ENCODE measurements at regions not wholly inside any gene's neighbourhood (a gene's known extent, or its start where the extent isn't known, plus 50 kb on each side); places are given as distances from the start of the nearest gene placed in this dataset.

DNA sequence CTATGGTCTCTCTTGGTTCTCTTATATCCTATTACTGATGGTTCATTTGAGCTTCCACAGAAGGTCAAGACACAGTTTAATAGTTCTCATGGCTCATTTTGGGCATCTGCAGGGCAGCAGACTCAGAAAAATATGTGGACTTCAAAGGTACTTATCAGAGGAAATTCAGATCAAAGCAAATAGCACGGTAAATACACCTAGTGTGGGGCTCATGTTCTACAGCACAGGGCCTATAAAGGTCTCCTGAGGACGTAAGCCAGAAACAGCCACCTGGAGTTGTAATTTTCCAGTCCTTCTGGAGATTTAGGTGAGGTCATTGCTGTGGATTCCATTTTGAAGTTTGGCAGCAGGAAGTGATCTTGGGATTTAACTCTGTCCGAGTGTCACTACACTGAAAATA is 134.5 kb upstream of the SGO1 start (continued):
- TF ChIP-seq ZNF707 (tag by site-specific recombination; IDR thresholded peaks at IDR 0.05) = no peak
- TF ChIP-seq, protein P1, sequence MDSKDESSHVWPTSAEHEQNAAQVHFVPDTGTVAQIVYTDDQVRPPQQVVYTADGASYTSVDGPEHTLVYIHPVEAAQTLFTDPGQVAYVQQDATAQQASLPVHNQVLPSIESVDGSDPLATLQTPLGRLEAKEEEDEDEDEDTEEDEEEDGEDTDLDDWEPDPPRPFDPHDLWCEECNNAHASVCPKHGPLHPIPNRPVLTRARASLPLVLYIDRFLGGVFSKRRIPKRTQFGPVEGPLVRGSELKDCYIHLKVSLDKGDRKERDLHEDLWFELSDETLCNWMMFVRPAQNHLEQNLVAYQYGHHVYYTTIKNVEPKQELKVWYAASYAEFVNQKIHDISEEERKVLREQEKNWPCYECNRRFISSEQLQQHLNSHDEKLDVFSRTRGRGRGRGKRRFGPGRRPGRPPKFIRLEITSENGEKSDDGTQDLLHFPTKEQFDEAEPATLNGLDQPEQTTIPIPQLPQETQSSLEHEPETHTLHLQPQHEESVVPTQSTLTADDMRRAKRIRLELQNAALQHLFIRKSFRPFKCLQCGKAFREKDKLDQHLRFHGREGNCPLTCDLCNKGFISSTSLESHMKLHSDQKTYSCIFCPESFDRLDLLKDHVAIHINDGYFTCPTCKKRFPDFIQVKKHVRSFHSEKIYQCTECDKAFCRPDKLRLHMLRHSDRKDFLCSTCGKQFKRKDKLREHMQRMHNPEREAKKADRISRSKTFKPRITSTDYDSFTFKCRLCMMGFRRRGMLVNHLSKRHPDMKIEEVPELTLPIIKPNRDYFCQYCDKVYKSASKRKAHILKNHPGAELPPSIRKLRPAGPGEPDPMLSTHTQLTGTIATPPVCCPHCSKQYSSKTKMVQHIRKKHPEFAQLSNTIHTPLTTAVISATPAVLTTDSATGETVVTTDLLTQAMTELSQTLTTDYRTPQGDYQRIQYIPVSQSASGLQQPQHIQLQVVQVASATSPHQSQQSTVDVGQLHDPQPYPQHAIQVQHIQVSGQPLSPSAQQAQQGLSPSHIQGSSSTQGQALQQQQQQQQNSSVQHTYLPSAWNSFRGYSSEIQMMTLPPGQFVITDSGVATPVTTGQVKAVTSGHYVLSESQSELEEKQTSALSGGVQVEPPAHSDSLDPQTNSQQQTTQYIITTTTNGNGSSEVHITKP (tag by site-specific recombination; IDR thresholded peaks at IDR 0.05) = no peak

DNA sequence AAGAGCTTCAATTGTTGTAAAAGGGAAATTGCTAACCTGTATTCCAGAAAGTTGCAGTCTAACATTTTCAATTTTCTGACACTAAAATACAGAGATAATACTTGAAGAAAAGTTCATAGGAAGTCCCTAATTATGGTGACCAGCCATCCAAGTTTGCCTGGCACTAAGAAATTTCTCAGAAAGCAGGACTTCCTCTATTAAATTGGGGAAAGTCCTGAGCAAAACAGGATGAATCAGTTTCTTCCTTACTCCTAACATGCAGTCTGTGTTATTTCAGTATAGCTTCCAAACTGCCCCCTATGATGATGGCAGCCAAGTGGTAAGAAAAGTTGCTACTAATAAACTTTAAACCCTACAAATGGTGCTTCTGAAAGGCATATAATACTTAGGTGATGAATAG is 133.5 kb upstream of the SGO1 start:
- Histone ChIP-seq H3K9me3 (ENCODE audit: control insufficient read depth, insufficient read depth, low read depth, low read length) (no peaks in the 10 kb centered on the region), H3K27ac (ENCODE audit: extremely low read depth, low read depth, low read length) (no peak overlapping the region), H3K36me3 (ENCODE audit: control insufficient read depth in 2 of 2, insufficient read depth in 1 of 2, low read length in 2 of 2) (no peaks in the 10 kb centered on the region), H3K4me1 (ENCODE audit: control insufficient read depth, insufficient read depth, low read length) (no peaks in the 10 kb centered on the region), H3K4me3 (ENCODE audit: low read depth, low read length) (no peak overlapping the region)
- POLR2A ChIA-PET = no interaction called here
- CTCF ChIA-PET = no interaction called here
- TF ChIP-seq, protein P2, sequence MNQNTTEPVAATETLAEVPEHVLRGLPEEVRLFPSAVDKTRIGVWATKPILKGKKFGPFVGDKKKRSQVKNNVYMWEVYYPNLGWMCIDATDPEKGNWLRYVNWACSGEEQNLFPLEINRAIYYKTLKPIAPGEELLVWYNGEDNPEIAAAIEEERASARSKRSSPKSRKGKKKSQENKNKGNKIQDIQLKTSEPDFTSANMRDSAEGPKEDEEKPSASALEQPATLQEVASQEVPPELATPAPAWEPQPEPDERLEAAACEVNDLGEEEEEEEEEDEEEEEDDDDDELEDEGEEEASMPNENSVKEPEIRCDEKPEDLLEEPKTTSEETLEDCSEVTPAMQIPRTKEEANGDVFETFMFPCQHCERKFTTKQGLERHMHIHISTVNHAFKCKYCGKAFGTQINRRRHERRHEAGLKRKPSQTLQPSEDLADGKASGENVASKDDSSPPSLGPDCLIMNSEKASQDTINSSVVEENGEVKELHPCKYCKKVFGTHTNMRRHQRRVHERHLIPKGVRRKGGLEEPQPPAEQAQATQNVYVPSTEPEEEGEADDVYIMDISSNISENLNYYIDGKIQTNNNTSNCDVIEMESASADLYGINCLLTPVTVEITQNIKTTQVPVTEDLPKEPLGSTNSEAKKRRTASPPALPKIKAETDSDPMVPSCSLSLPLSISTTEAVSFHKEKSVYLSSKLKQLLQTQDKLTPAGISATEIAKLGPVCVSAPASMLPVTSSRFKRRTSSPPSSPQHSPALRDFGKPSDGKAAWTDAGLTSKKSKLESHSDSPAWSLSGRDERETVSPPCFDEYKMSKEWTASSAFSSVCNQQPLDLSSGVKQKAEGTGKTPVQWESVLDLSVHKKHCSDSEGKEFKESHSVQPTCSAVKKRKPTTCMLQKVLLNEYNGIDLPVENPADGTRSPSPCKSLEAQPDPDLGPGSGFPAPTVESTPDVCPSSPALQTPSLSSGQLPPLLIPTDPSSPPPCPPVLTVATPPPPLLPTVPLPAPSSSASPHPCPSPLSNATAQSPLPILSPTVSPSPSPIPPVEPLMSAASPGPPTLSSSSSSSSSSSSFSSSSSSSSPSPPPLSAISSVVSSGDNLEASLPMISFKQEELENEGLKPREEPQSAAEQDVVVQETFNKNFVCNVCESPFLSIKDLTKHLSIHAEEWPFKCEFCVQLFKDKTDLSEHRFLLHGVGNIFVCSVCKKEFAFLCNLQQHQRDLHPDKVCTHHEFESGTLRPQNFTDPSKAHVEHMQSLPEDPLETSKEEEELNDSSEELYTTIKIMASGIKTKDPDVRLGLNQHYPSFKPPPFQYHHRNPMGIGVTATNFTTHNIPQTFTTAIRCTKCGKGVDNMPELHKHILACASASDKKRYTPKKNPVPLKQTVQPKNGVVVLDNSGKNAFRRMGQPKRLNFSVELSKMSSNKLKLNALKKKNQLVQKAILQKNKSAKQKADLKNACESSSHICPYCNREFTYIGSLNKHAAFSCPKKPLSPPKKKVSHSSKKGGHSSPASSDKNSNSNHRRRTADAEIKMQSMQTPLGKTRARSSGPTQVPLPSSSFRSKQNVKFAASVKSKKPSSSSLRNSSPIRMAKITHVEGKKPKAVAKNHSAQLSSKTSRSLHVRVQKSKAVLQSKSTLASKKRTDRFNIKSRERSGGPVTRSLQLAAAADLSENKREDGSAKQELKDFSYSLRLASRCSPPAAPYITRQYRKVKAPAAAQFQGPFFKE (tag by site-specific recombination; IDR thresholded peaks at IDR 0.05; ENCODE audit: borderline replicate concordance) = no peak

DNA sequence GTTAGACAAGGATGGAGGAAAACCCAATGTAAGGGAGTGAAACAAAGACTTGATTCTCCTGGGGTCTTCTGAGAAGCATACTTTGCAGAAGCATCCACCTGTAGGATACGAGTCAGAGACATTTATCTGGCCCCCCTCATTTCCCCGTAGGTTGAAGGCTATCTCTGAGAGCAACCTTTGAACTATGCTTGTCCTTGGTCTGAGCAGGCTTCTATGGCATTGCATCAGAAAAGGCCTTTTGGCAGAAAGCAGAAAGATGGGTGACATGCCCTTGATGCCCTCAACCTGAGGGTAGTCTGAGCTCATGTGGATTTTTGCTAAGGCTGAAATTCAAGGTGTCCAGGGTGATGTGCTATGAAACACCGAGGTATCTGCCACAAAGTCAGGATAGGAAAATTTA is 131.6 kb upstream of the SGO1 start:
- Histone ChIP-seq H3K4me1 (ENCODE audit: control insufficient read depth, insufficient read depth, low read length) (no peaks in the 10 kb centered on the region), H3K27ac (ENCODE audit: extremely low read depth, low read depth, low read length) (no peak overlapping the region), H3K9me3 (ENCODE audit: control insufficient read depth, insufficient read depth, low read depth, low read length) (no peaks in the 10 kb centered on the region), H3K4me3 (ENCODE audit: low read depth, low read length) (no peak overlapping the region), H3K36me3 (ENCODE audit: control insufficient read depth in 2 of 2, insufficient read depth in 1 of 2, low read length in 2 of 2) (no peaks in the 10 kb centered on the region)
- no peak for TF ChIP-seq SP3 (tag by site-specific recombination; IDR thresholded peaks at IDR 0.05)
- TF ChIP-seq ZNF214 (tag by site-specific recombination; IDR thresholded peaks at IDR 0.05; ENCODE audit: borderline replicate concordance) = no peak
- TF ChIP-seq ZXDB (tag by site-specific recombination; IDR thresholded peaks at IDR 0.05) = no peak
- TF ChIP-seq ZNF211 (tag by site-specific recombination; IDR thresholded peaks at IDR 0.05; ENCODE audit: low read depth) = no peak
- TF ChIP-seq ZNF311 (tag by site-specific recombination; IDR thresholded peaks at IDR 0.05; ENCODE audit: borderline replicate concordance) = no peak
- no peak for TF ChIP-seq ZNF404 (tag by site-specific recombination; IDR thresholded peaks at IDR 0.05)
- no peak for TF ChIP-seq GLI4 (tag by site-specific recombination; IDR thresholded peaks at IDR 0.05)
- TF ChIP-seq, protein P3, sequence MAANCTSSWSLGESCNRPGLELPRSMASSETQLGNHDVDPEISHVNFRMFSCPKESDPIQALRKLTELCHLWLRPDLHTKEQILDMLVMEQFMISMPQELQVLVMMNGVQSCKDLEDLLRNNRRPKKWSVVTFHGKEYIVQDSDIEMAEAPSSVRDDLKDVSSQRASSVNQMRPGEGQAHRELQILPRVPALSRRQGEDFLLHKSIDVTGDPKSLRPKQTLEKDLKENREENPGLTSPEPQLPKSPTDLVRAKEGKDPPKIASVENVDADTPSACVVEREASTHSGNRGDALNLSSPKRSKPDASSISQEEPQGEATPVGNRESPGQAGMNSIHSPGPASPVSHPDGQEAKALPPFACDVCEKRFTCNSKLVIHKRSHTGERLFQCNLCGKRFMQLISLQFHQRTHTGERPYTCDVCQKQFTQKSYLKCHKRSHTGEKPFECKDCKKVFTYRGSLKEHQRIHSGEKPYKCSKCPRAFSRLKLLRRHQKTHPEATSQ (tag by site-specific recombination; IDR thresholded peaks at IDR 0.05) = no peak
- TF ChIP-seq ZNF600 (tag by site-specific recombination; IDR thresholded peaks at IDR 0.05) = no peak
- TF ChIP-seq, protein P4, sequence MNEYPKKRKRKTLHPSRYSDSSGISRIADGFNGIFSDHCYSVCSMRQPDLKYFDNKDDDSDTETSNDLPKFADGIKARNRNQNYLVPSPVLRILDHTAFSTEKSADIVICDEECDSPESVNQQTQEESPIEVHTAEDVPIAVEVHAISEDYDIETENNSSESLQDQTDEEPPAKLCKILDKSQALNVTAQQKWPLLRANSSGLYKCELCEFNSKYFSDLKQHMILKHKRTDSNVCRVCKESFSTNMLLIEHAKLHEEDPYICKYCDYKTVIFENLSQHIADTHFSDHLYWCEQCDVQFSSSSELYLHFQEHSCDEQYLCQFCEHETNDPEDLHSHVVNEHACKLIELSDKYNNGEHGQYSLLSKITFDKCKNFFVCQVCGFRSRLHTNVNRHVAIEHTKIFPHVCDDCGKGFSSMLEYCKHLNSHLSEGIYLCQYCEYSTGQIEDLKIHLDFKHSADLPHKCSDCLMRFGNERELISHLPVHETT (tag by site-specific recombination; IDR thresholded peaks at IDR 0.05) = no peak
- TF ChIP-seq ZNF175 (tag by site-specific recombination; IDR thresholded peaks at IDR 0.05) = no peak
- TF ChIP-seq ZNF423 (tag by site-specific recombination; IDR thresholded peaks at IDR 0.05) = no peak
- no peak for TF ChIP-seq MZF1 (tag by site-specific recombination; IDR thresholded peaks at IDR 0.05; ENCODE audit: borderline replicate concordance)
- no peak for TF ChIP-seq RBAK (tag by site-specific recombination; IDR thresholded peaks at IDR 0.05)
- TF ChIP-seq, protein P5, sequence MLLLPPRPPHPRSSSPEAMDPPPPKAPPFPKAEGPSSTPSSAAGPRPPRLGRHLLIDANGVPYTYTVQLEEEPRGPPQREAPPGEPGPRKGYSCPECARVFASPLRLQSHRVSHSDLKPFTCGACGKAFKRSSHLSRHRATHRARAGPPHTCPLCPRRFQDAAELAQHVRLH (tag by site-specific recombination; IDR thresholded peaks at IDR 0.05) = no peak
- TF ChIP-seq, protein P6, sequence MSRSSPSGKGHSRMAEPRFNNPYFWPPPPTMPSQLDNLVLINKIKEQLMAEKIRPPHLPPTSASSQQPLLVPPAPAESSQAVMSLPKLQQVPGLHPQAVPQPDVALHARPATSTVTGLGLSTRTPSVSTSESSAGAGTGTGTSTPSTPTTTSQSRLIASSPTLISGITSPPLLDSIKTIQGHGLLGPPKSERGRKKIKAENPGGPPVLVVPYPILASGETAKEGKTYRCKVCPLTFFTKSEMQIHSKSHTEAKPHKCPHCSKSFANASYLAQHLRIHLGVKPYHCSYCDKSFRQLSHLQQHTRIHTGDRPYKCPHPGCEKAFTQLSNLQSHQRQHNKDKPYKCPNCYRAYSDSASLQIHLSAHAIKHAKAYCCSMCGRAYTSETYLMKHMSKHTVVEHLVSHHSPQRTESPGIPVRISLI (tag by site-specific recombination; IDR thresholded peaks at IDR 0.05) = no peak
- no peak for TF ChIP-seq ZNF169 (tag by site-specific recombination; IDR thresholded peaks at IDR 0.05)
- ChIA-PET POLR2A (no interaction called here), CTCF (no interaction called here)
